Liver (tissue), 3 donors: ENCODE measurements at regions not wholly inside any gene's neighbourhood (a gene's known extent, or its start where the extent isn't known, plus 50 kb on each side); places are given as distances from the start of the nearest gene placed in this dataset.

Experiments
- CTCF ChIP-seq: fragments of 150-350 bp; IDR thresholded peaks from 2 replicates; pipeline ENCODE4 v1.5.1; 2017; ENCODE audit warnings: improper control_type of control experiment, low read depth, low read length; ENCODE audit not compliant: missing input control
- TAF1 ChIP-seq: conservative IDR thresholded peaks from 2 replicates; pipeline ENCODE4 v1.6.1; 2016; ENCODE audit warnings: antibody characterized with exemption, mild to moderate bottlenecking
- donor health status: healthy.
- donor health status: healthy.

- TF ChIP-seq CTCF: no peak
- TF ChIP-seq TAF1: no peak
Measured at GRCh38 chr21:16264319-16264718, 534.5 kb downstream of the USP25 start.
